ENCODE measurements at regions not wholly inside any gene's neighbourhood (a gene's known extent, or its start where the extent isn't known, plus 50 kb on each side); places are given as distances from the start of the nearest gene placed in this dataset.

DNA sequence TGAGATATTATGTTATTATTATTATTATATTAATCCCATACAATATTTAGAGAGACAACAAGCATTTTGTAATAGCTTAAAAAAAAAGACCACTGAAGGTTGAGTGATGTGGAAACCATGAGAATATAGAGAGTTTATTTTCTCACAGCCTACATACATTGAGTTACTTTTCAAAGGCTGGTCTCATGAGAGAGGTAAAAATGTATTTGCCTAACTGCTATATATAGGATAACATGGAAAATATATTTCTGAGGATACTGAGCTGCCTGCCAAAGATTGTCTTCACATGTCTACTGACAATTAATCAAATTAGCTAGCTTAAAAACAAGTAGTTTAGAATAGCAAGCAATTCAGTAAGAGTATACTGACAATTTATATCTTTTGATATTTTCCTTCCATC lies 192.2 kb upstream of the NRIP1 start:
- H3K27me3 ChIP-seq (ENCODE audit: control insufficient read depth, insufficient read depth, low read length): no peaks in the 10 kb centered on the region
- no peak overlapping the region for H3K4me3 ChIP-seq (ENCODE audit: low read length)
- no peaks in the 10 kb centered on the region for H3K36me3 ChIP-seq (ENCODE audit: control insufficient read depth, insufficient read depth, low read length)
- DNase-seq: no peak
- Mint-ChIP-seq H3K36me3 (no peaks in the 10 kb centered on the region), H3K4me3 (no peak overlapping the region), H3K27ac (no peak overlapping the region), H3K27me3 (ENCODE audit: low read depth in 2 of 2) (peaks cover 0 to 4% of the 10 kb centered on the region in 2 donors), H3K9me3 (peaks cover 0 to 2% of the 10 kb centered on the region in 2 donors), H3K4me1 (no peaks in the 10 kb centered on the region)
- no peaks in the 10 kb centered on the region for H3K9me3 ChIP-seq (ENCODE audit: control insufficient read depth, insufficient read depth, low read length)
- intact Hi-C loops (cut with micrococcal nuclease): no loop called here
- TF ChIP-seq, protein P1, sequence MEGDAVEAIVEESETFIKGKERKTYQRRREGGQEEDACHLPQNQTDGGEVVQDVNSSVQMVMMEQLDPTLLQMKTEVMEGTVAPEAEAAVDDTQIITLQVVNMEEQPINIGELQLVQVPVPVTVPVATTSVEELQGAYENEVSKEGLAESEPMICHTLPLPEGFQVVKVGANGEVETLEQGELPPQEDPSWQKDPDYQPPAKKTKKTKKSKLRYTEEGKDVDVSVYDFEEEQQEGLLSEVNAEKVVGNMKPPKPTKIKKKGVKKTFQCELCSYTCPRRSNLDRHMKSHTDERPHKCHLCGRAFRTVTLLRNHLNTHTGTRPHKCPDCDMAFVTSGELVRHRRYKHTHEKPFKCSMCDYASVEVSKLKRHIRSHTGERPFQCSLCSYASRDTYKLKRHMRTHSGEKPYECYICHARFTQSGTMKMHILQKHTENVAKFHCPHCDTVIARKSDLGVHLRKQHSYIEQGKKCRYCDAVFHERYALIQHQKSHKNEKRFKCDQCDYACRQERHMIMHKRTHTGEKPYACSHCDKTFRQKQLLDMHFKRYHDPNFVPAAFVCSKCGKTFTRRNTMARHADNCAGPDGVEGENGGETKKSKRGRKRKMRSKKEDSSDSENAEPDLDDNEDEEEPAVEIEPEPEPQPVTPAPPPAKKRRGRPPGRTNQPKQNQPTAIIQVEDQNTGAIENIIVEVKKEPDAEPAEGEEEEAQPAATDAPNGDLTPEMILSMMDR (IDR thresholded peaks at IDR 0.05): no peak
- no peaks in the 10 kb centered on the region for H3K4me1 ChIP-seq (ENCODE audit: control insufficient read depth, insufficient read depth, low read length)
- ATAC-seq: no peak
- H3K27ac ChIP-seq (ENCODE audit: low read length): no peak overlapping the region

DNA sequence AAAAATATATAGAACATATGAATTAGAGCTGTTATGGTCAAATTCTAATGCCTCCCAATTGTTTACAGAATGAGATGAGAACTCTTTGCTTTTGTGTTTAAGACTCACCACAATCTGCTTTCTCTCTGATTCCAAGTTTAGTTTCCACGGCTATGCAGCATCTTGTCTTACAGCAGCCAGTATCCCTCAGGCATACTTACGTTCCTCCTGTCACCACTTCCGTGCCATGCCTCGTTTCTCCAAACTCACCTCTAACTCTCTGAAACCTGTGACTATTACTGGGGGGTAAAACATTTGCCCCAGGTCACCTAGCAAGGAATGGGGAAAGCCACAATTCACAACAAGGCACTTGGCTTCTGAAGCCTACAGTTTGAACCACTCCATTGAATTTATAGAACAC lies 192.8 kb upstream of the NRIP1 start:
- Mint-ChIP-seq H3K36me3 (no peaks in the 10 kb centered on the region), H3K27me3 (ENCODE audit: low read depth in 2 of 2) (peaks cover 0 to 4% of the 10 kb centered on the region in 2 donors), H3K4me3 (no peak overlapping the region), H3K9me3 (peaks cover 0 to 2% of the 10 kb centered on the region in 2 donors), H3K27ac (no peak overlapping the region), H3K4me1 (no peaks in the 10 kb centered on the region)
- no peaks in the 10 kb centered on the region for H3K4me1 ChIP-seq (ENCODE audit: control insufficient read depth, insufficient read depth, low read length)
- H3K27ac ChIP-seq (ENCODE audit: low read length): no peak overlapping the region
- no peaks in the 10 kb centered on the region for H3K9me3 ChIP-seq (ENCODE audit: control insufficient read depth, insufficient read depth, low read length)
- ATAC-seq: no peak
- TF ChIP-seq, protein P1 (IDR thresholded peaks at IDR 0.05): no peak
- intact Hi-C loops (cut with micrococcal nuclease): no loop called here
- H3K27me3 ChIP-seq (ENCODE audit: control insufficient read depth, insufficient read depth, low read length): no peaks in the 10 kb centered on the region
- no peaks in the 10 kb centered on the region for H3K36me3 ChIP-seq (ENCODE audit: control insufficient read depth, insufficient read depth, low read length)
- H3K4me3 ChIP-seq (ENCODE audit: low read length): no peak overlapping the region
- 92% methylated on average over 4 of the region's 4 CpGs for WGBS (ENCODE audit: insufficient coverage)
- no peak for DNase-seq

DNA sequence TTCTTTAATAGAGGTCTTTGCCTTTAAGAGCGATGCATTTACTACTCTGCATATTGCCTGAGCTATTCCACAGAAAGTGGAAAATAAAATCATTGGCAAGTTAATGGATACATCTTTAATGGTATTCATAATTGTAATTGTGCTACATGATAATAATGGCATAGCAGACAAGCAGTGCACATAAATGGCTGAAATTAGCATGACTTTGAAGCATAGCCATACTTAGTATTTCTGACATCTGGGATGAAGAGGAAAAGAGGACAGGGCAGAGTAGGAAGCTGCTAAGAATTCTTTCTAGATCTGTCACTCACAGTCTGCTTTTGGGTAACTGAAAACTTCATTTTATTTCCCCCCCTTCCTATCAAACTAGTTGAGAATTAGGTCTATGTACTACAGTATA lies 195.0 kb upstream of the NRIP1 start:
- no peaks in the 10 kb centered on the region for H3K27me3 ChIP-seq (ENCODE audit: control insufficient read depth, insufficient read depth, low read length)
- no peak overlapping the region for H3K4me3 Mint-ChIP-seq
- peaks cover 0 to 2% of the 10 kb centered on the region in 2 donors for H3K9me3 Mint-ChIP-seq
- no peaks in the 10 kb centered on the region for H3K36me3 ChIP-seq (ENCODE audit: control insufficient read depth, insufficient read depth, low read length)
- no peak overlapping the region for H3K27ac ChIP-seq (ENCODE audit: low read length)
- DNase-seq (no peak), ATAC-seq (no peak)
- H3K4me1 ChIP-seq (ENCODE audit: control insufficient read depth, insufficient read depth, low read length): no peaks in the 10 kb centered on the region
- H3K27me3 Mint-ChIP-seq (ENCODE audit: low read depth in 2 of 2): no peaks in the 10 kb centered on the region
- H3K9me3 ChIP-seq (ENCODE audit: control insufficient read depth, insufficient read depth, low read length): no peaks in the 10 kb centered on the region
- 100% methylated on average over 1 of the region's 1 CpG for WGBS (ENCODE audit: insufficient coverage)
- TF ChIP-seq, protein P1 (IDR thresholded peaks at IDR 0.05): no peak
- no peak overlapping the region for H3K27ac Mint-ChIP-seq
- intact Hi-C loops (cut with micrococcal nuclease): no loop called here
- no peaks in the 10 kb centered on the region for H3K36me3 Mint-ChIP-seq
- H3K4me3 ChIP-seq (ENCODE audit: low read length): no peak overlapping the region
- H3K4me1 Mint-ChIP-seq: no peaks in the 10 kb centered on the region

DNA sequence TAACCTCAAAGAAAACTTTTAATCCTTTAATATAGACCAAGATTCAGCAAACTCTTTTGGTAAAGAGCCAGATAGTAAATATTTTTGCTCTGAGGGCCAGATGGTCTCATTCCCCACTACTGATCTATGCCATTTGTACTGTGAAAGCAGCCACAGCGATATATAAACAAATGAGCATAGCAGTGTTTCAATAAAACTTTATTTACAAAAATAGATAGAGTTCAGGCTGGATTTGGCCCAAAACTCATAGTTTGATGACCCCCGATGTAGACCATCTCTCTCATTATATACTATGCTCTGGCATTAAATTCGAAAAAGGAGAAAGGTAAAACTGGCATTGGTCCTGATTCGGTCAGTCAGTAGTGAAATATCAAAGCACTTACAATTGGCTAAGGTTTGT lies 195.8 kb upstream of the NRIP1 start:
- DNase-seq (no peak), ATAC-seq (no peak)

More for the DNA sequence above, 195.8 kb upstream of the NRIP1 start:
- Mint-ChIP-seq H3K4me1 (no peaks in the 10 kb centered on the region), H3K36me3 (no peaks in the 10 kb centered on the region), H3K27me3 (ENCODE audit: low read depth in 2 of 2) (no peaks in the 10 kb centered on the region), H3K27ac (no peak overlapping the region), H3K9me3 (peaks cover 0 to 2% of the 10 kb centered on the region in 2 donors), H3K4me3 (no peak overlapping the region)
- Histone ChIP-seq H3K27me3 (ENCODE audit: control insufficient read depth, insufficient read depth, low read length) (no peaks in the 10 kb centered on the region), H3K27ac (ENCODE audit: low read length) (no peak overlapping the region), H3K4me3 (ENCODE audit: low read length) (no peak overlapping the region), H3K36me3 (ENCODE audit: control insufficient read depth, insufficient read depth, low read length) (no peaks in the 10 kb centered on the region), H3K4me1 (ENCODE audit: control insufficient read depth, insufficient read depth, low read length) (no peaks in the 10 kb centered on the region), H3K9me3 (ENCODE audit: control insufficient read depth, insufficient read depth, low read length) (no peaks in the 10 kb centered on the region)
- TF ChIP-seq, protein P1 (IDR thresholded peaks at IDR 0.05): no peak
- WGBS (ENCODE audit: insufficient coverage): 91% methylated on average over 4 of the region's 4 CpGs
- intact Hi-C loops (cut with micrococcal nuclease): no loop called here
